Panc1 (cell line): ENCODE measurements at regions not wholly inside any gene's neighbourhood (a gene's known extent, or its start where the extent isn't known, plus 50 kb on each side); places are given as distances from the start of the nearest gene placed in this dataset.

Experiments
- ATAC-seq: fragments of 200-7000 bp; cut with Tn5 transposase; 2 replicates; pipeline ENCODE4 v1.9.1; 2020; ENCODE audit warnings: mild to moderate bottlenecking, moderate library complexity
- BruUV-seq: library from RNA; stranded (reverse); fragments of 400-500 nt; replicated peaks from 2 replicates; lab custom pipeline; 2021; lab: Mats Ljungman, UMichigan
- CTCF ChIA-PET: fragments of 300-600 bp; sonication (Branson Sonifier 250); formaldehyde crosslinking; loops from one replicate; lab custom pipeline; 2022; ENCODE audit warnings: antibody characterized with exemption; lab: Charles Lee
- POLR2A ChIA-PET: fragments of 300-600 bp; sonication (Branson Sonifier 250); formaldehyde crosslinking; loops from one replicate; lab custom pipeline; 2022; ENCODE audit warnings: antibody characterized with exemption; lab: Charles Lee
- DNase-seq: peaks from one replicate; pipeline ENCODE4 v3.0.0-alpha.2; 2010; ENCODE audit warnings: low read depth, low spot score
- H3K27ac ChIP-seq: 2 replicates; pipeline ENCODE4 v1.5.1; 2011; ENCODE audit warnings: mild to moderate bottlenecking, low read length, inconsistent platforms
- H3K27me3 ChIP-seq: fragments of 200-500 bp; sonication (Bioruptor generic); 2 replicates; pipeline ENCODE4 v1.6.0; 2014; ENCODE audit warnings: low read length, inconsistent platforms; ENCODE audit not compliant: control insufficient read depth, insufficient read depth
- H3K36me3 ChIP-seq: fragments of 200-500 bp; sonication (Bioruptor generic); 2 replicates; pipeline ENCODE4 v1.5.1; 2014; ENCODE audit warnings: inconsistent platforms, mild to moderate bottlenecking, low read length, moderate library complexity; ENCODE audit not compliant: control insufficient read depth, insufficient read depth
- H3K4me1 ChIP-seq: 2 replicates; pipeline ENCODE4 v1.5.1; 2011; ENCODE audit warnings: inconsistent platforms, mild to moderate bottlenecking, low read length, moderate library complexity; ENCODE audit not compliant: control insufficient read depth, insufficient read depth
- H3K4me3 ChIP-seq, 2 experiments: 2 replicates each; pipeline ENCODE4 v1.5.1; 2011 to 2012; ENCODE audit warnings: low read depth in 2 of 2, low read length in 2 of 2, mild to moderate bottlenecking in 2 of 2, inconsistent platforms in 1 of 2, moderate library complexity in 1 of 2
- H3K9me3 ChIP-seq: fragments of 200-500 bp; sonication (Bioruptor generic); 2 replicates; pipeline ENCODE4 v1.5.1; 2014; ENCODE audit warnings: low read depth, mild to moderate bottlenecking, inconsistent platforms, low read length, moderate library complexity; ENCODE audit not compliant: control insufficient read depth, insufficient read depth
- CTCF ChIP-seq: fragments of 450-650 bp; IDR thresholded peaks from 2 replicates; pipeline ENCODE4 v1.5.1; 2017; ENCODE audit warnings: mild to moderate bottlenecking
- POLR2AphosphoS5 ChIP-seq: IDR thresholded peaks from 2 replicates; pipeline ENCODE4 v1.6.1; 2012; ENCODE audit warnings: mild to moderate bottlenecking, low read depth, low read length, moderate library complexity
- REST ChIP-seq, 2 experiments: IDR thresholded peaks; 2 replicates each; pipeline ENCODE4 v1.6.1; 2011 to 2012; ENCODE audit warnings: low read depth in 2 of 2, control low read depth in 1 of 2, low read length in 1 of 2, mild to moderate bottlenecking in 1 of 2, moderate library complexity in 1 of 2; ENCODE audit not compliant: insufficient read depth in 1 of 2
- SIN3A ChIP-seq: IDR thresholded peaks from 2 replicates; pipeline ENCODE4 v1.6.1; 2012; ENCODE audit warnings: low read depth, mild to moderate bottlenecking, low read length, moderate library complexity, borderline replicate concordance; ENCODE audit not compliant: insufficient read depth
- TCF7L2 ChIP-seq: IDR thresholded peaks from 2 replicates; pipeline ENCODE4 v1.6.1; 2011; ENCODE audit warnings: mild to moderate bottlenecking, low read depth, low read length, inconsistent platforms
- in situ Hi-C: cut with HindIII; loops from 2 replicates; pipeline ENCODE4 v1.10.0; 2016; ENCODE audit warnings: low sequenced_read_pairs, low pct_unique_long_range_greater_than_20kb
- intact Hi-C: fragments of 100-400 bp; cut with micrococcal nuclease; formaldehyde crosslinking; loops from one replicate; pipeline ENCODE4 v1.10.0; 2022; ENCODE audit not compliant: unreplicated experiment

DNA sequence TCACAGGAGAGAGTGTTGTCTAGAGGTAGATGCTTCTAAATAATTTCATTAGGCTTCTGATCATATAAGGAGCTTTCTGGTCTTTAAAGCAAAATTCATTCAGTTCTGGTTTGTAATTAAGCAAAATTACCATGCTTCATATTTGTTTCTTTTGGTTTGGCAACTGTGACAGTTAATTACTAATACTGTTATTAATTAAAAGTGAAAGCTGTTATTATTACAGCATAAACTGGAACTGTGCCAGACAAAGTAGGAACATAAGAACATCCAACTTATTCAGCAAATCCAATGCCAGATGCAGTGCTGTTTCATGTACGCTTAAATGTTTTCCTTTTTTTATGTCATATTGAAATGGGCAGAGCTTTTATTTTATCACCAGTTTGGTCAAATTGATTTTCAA is 70.4 kb upstream of the DAB2 start:
- no peak for TF ChIP-seq SIN3A
- TF ChIP-seq CTCF = no peak
- TF ChIP-seq REST (IDR thresholded peaks at IDR 0.05; ENCODE audit: insufficient read depth in 1 of 2, low read depth in 2 of 2, low read length in 1 of 2) = no peak
- TF ChIP-seq TCF7L2 = no peak
- no peak for TF ChIP-seq POLR2AphosphoS5
- in situ Hi-C loops (no loop called here), intact Hi-C loops (no loop called here)
- ATAC-seq (no peak), DNase-seq (no peak)
- no TSS peak for BruUV-seq
- H3K27me3 ChIP-seq = no peaks in the 10 kb centered on the region
- no peaks in the 10 kb centered on the region for H3K4me1 ChIP-seq
- H3K4me3 ChIP-seq = no peak overlapping the region
- ChIA-PET CTCF (interaction anchor here (0.5 kb wide), 1 partner anchor 24 kb away, joined by 4 read pairs; no protein-coding TSS in a partner anchor), POLR2A (no interaction called here)
- H3K9me3 ChIP-seq = no peaks in the 10 kb centered on the region
- H3K27ac ChIP-seq = no peak overlapping the region
- no peaks in the 10 kb centered on the region for H3K36me3 ChIP-seq

GRCh38 chr5:39494534-39494933 is 69.8 kb upstream of the DAB2 start:
- no peak for ATAC-seq
- Histone ChIP-seq H3K27ac (no peak overlapping the region), H3K9me3 (no peaks in the 10 kb centered on the region), H3K36me3 (no peaks in the 10 kb centered on the region), H3K4me1 (no peaks in the 10 kb centered on the region), H3K27me3 (no peaks in the 10 kb centered on the region), H3K4me3 (no peak overlapping the region)
- TF ChIP-seq SIN3A = no peak
- TF ChIP-seq TCF7L2 = no peak
- POLR2A ChIA-PET = no interaction called here
- in situ Hi-C loops (no loop called here), intact Hi-C loops (no loop called here)
- no peak for DNase-seq
- BruUV-seq = no TSS peak
- CTCF ChIA-PET = interaction anchor here (0.5 kb wide), 1 partner anchor 25 kb away, joined by 4 read pairs; no protein-coding TSS in a partner anchor

DNA sequence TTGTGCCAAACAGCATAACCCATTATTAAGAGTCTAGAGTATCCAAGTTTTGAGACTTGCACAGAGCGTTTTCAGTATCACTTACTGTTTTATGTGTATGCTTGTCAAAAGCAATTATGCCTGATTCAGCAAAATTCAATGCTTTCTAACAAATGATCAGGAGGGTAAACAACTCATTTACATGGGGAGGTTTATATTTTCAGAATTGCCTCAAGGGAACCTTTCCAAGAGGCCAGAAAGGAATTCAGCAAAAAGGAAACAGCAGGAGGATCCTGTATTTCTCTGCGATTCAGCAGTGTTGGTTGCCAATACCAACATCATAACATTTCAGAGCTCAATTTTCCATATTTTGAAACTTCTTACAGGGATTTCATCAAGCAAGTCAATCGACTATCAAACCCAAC is 69.3 kb upstream of the DAB2 start:
- no TSS peak for BruUV-seq
- POLR2A ChIA-PET = no interaction called here

More for the DNA sequence above, 69.3 kb upstream of the DAB2 start:
- H3K9me3 ChIP-seq = no peaks in the 10 kb centered on the region
- ATAC-seq (no peak), DNase-seq (no peak)
- CTCF ChIA-PET = no interaction called here
- in situ Hi-C loops = no loop called here
- TF ChIP-seq CTCF = no peak
- no peak for TF ChIP-seq POLR2AphosphoS5
- TF ChIP-seq SIN3A = no peak
- TF ChIP-seq TCF7L2 = no peak
- no peak for TF ChIP-seq REST (IDR thresholded peaks at IDR 0.05; ENCODE audit: insufficient read depth in 1 of 2, low read depth in 2 of 2, low read length in 1 of 2)
- no peaks in the 10 kb centered on the region for H3K36me3 ChIP-seq
- intact Hi-C loops = no loop called here
- no peak overlapping the region for H3K4me3 ChIP-seq
- no peaks in the 10 kb centered on the region for H3K27me3 ChIP-seq
- H3K4me1 ChIP-seq = no peaks in the 10 kb centered on the region
- no peak overlapping the region for H3K27ac ChIP-seq
